GM21723 (cell line): ENCODE measurements at regions not wholly inside any gene's neighbourhood (a gene's known extent, or its start where the extent isn't known, plus 50 kb on each side); places are given as distances from the start of the nearest gene placed in this dataset.
"Not testable (repeated sequence)": the region's sequence is repeated elsewhere in the genome, so short reads cannot be mapped to it uniquely, and the experiment has no call there.

Source experiments
- ATAC-seq: cut with Tn5 transposase; IDR thresholded peaks from one replicate; pipeline ENCODE4 v1.9.1; 2021; ENCODE audit warnings: mild to moderate bottlenecking, moderate library complexity; ENCODE audit not compliant: unreplicated experiment

- no peak for ATAC-seq
These were observed 129.2 kb downstream of the TBX18 start for GRCh38 chr6:84635081-84635761.

- no peak for ATAC-seq
These were observed 130.6 kb downstream of the TBX18 start for GRCh38 chr6:84633771-84634170.

GRCh38 chr6:84626527-84626926, 137.9 kb downstream of the TBX18 start:
- not testable (repeated sequence) for ATAC-seq

- no peak for ATAC-seq
These were observed 138.9 kb downstream of the TBX18 start for GRCh38 chr6:84625506-84625905.

GRCh38 chr6:84623956-84624680, 140.3 kb downstream of the TBX18 start:
- no peak for ATAC-seq

- ATAC-seq = no peak
These were observed 145.6 kb downstream of the TBX18 start for GRCh38 chr6:84618836-84619235.

GRCh38 chr6:84618046-84618752, 146.2 kb downstream of the TBX18 start:
- no peak for ATAC-seq

GRCh38 chr6:84615987-84616386, 148.4 kb downstream of the TBX18 start:
- ATAC-seq = no peak

GRCh38 chr6:84615113-84615850, 149.1 kb downstream of the TBX18 start:
- no peak for ATAC-seq

GRCh38 chr6:84606860-84607259, 157.5 kb downstream of the TBX18 start:
- no peak for ATAC-seq

GRCh38 chr6:84605298-84605697, 159.1 kb downstream of the TBX18 start:
- ATAC-seq = no peak

- no peak for ATAC-seq
These were observed 163.0 kb downstream of the TBX18 start for GRCh38 chr6:84601366-84601765.

GRCh38 chr6:84599991-84600390, 164.4 kb downstream of the TBX18 start:
- ATAC-seq = no peak

- ATAC-seq = no peak
These were observed 167.0 kb downstream of the TBX18 start for GRCh38 chr6:84597238-84597875.

- ATAC-seq = no peak
These were observed 167.9 kb downstream of the TBX18 start for GRCh38 chr6:84596488-84596887.

- no peak for ATAC-seq
These were observed 175.7 kb downstream of the TBX18 start for GRCh38 chr6:84588697-84589080.

- ATAC-seq = not testable (repeated sequence)
These were observed 176.3 kb downstream of the TBX18 start for GRCh38 chr6:84587994-84588696.

- ATAC-seq = not testable (repeated sequence)
These were observed 177.0 kb downstream of the TBX18 start for GRCh38 chr6:84587202-84587940.

GRCh38 chr6:84583784-84584183, 180.6 kb downstream of the TBX18 start:
- ATAC-seq = no peak
